ENCODE measurements at regions not wholly inside any gene's neighbourhood (a gene's known extent, or its start where the extent isn't known, plus 50 kb on each side); places are given as distances from the start of the nearest gene placed in this dataset.

DNA sequence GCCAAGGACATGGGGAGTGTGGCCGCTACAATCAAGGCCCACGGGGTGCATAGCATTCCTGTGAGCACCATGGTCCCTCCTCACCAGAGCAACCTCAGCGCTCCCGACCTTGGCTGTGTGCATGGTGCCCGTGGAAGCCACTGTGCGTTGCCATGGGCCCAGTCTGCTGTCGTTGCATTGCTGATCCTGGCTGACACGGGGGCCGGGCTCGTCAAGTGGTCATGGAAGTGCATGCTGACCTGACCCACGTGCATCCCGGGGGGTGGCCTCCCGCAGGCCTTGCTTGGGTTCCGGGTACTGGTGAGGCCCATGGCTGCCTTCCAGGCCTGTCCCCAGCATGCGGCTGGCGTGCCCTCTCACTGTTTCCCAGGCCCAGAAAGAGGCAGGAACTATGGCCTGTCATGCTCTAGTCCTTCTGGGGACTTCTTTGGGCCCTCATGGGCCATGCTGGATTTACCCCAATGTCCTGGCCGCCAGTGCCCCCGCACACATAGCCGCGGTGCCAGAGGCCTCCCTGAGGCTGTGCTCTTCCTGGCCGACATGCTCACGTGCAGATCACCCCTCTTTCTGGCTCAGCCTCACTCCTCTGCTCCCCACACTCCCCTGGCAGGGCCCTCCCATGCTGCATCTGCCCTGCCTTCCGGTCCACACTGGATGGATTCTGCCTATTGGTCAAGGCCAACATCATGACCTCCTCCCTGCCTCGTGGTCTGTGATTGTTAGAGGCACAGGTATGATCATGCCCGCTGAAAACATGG is 1258.0 kb downstream of the BRD1 start:
- DNase-seq (ENCODE audit: low read depth, low spot score), result no peak

DNA sequence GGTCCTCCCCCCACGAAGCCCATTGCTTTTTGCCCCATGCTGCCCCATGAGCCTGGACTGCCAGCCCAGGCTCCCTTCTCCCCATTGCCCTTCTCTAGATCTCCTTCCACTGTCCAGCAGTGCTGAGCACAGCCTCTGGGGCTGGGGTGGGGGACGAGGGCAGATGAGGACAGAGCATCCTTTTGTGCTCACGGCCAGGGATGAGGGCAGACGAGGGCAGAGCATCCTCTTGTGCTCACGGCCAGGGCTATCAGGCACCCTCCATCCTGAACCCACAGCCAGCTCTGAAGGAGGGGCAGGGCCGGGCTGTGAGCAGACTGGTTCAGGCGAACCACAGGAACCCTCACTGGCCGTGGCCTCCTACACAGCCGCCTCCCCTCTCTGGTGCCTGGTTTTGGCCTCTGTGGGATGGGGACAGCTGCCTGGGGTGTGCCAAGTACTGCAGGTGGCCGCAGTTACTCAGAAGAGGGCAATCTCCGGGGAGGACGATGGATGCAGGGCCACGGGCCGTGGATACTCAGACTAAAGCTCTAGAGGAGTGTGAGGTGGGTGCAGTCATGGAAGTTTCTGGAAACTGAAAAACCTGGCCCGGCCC is 1258.8 kb downstream of the BRD1 start:
- no peak overlapping the region for H3K4me3 ChIP-seq (ENCODE audit: low read length)
- DNase-seq (ENCODE audit: low read depth, low spot score), result no peak

More for the DNA sequence above, 1258.0 kb downstream of the BRD1 start:
- no peak overlapping the region for H3K4me3 ChIP-seq (ENCODE audit: low read length)

DNA sequence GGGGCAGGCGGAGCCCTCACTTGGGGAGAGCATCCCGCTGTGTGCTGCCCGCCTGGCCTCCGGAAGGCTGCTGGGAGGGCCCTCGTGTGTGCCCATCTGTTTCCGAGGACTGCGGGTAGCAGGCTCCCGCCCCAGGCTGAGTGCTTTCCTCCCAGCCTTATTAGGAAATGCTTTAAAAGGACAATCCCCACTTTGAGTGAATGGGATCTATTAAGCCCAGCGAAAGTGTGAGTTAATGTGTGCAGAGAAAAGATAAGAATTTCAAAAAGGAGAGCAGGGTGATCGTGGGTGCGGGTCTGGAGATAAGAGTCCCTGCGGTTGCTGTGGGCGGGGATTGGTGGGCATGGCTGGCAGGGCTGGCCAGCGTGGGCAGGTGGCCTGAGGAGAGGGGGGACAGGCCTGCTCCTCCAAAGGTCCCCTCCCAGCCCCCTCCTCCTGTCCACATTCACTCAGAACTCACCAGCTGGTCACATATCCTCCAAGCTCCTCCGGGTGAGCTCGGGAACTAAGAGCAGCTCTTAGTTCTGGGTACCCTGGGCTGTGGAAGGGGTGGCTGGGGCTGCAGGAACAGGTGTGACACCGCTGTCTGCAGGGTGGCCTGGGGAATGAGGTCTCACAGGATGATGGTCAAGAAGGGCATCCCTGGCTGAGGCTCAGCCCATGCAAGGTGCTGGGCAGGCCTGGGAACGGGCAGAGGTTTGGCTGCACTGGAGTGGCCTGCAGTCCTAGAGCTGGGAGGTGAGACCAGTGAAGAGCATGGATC is 1260.3 kb downstream of the BRD1 start:
- peak; percentile 48 for DNase-seq (ENCODE audit: low read depth, low spot score)

DNA sequence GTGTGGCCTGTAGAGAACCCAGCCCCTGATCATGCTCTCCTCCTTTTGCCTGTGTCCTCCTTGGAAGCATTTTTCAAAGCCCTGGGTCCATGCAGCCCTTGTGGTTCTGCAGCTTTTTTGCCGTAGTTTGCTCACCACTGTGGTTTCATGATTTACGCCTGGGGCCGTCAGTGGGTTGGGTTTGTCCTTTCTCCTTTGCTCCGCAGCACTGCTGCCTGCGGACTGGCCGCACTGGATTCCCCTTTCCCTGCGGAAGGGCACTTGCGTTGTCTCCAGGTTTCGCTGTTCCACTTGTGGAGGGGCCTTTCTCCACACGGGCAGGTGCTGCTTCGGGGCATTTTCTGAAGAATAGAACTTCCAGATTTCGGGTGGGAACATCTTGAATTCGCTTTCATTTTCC is 1260.9 kb downstream of the BRD1 start:
- no peak overlapping the region for H3K4me3 ChIP-seq (ENCODE audit: low read length)
- DNase-seq (ENCODE audit: low read depth, low spot score), result no peak

More for the DNA sequence above, 1260.3 kb downstream of the BRD1 start:
- H3K4me3 ChIP-seq (ENCODE audit: low read length), result no peak overlapping the region

DNA sequence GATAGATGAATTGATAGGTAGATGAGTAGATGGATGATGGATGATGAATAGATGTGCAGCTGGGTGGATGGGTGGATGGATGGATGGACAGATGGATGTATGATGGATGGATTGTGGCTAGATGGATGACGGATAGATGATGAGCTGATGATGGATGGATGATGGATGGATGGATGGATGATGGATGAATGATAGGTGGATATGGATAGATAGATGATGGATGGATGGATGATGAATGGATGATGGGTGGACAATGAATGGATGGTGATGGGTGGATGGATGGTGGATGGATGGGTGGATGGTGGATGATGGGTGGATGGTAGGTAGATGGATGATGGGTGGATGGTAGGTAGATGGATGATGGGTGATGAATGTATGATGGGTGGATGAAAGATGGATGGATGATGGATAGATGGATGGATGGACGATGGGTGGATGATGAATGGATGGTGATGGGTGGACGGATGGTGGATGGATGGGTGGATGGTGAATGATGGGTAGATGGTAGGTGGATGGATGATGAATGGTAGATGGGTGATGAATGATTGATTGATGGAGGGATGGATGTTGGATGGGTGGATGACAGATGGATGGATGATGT is 1261.7 kb downstream of the BRD1 start:
- H3K4me3 ChIP-seq (ENCODE audit: low read length), result no peak overlapping the region
- DNase-seq (ENCODE audit: low read depth, low spot score), result no peak

DNA sequence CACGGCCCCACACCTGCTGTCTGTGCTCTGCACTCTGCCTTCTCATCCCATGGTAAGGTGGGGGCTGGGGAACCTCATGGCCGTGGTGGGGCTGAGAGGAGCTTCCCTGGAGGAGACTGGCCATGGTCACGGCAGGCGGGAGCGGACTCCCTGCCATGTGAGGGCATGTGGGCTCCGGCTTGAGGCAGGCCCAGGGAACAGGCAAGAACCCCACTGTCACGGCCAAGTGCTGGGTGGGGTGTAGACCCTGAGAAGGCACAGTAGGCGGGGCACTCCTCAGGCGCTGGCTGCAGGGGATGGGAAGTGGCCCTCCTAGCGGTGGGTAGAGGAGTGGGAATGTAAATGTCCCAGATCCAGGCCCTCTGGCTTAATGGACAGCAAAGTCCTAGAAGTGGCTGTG is 1262.7 kb downstream of the BRD1 start:
- H3K4me3 ChIP-seq (ENCODE audit: low read length), result no peak overlapping the region
- no peak for DNase-seq (ENCODE audit: low read depth, low spot score)

DNA sequence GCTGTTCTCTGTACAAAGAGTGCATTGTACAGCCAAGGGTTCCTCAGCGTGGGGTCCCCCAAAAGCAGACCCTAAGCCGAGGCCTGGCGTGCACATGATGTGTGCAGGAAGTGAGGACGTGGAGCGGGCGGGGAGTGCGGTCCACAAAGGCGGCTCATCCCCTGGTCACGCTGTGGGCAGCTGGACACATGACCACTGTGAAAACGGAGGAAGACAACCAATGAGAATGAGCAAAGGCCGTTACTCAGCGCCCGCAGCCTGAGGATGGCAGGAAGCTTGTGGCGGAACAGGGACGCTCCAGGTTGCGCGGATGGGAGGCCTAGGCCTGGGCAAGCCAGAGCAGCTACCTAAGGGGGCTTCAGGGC is 1263.7 kb downstream of the BRD1 start:
- DNase-seq (ENCODE audit: low read depth, low spot score), result no peak
- H3K4me3 ChIP-seq (ENCODE audit: low read length), result no peak overlapping the region

DNA sequence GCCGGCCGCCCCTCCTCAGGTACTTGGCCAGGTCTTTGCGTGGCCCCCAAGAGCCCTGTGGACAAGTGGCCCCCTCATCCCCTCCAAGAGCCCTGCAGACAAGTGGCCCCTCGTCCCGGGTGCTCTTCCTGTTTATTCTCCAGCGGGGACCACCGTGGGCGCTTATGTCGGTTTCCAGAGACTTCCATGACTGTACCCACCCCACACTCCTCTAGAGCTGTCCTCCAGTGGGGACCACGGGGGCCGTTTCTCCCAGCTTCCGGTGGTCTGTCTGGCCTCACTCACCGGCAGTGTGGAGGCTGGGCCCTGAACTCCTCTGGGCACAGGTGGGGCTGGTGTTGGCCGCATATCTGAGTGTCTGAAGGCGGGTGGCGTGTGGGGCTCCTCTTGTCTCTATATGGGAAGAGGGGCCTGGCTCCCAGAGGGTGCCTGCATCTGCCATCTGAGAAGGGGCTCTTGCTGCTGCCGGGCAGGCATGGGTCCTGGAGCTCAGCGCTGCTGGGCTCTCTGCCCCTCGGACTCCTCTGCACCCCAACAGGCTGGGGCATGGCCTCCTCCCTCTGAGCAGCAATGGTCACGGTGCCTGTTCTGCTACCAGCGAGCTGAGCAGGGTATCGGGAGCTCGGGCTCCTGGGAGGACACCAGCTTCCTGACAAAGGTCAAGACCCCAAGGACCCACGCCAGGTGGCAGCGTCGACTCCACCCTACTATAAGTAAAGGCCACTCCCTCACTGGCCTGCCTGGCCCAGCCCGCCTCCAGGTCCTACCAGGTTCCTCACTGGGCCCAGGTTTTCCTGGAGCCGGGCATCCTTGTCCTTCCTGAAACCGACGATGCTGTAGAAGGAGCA is 1264.3 kb downstream of the BRD1 start:
- H3K4me3 ChIP-seq (ENCODE audit: low read length), result no peak overlapping the region
- DNase-seq (ENCODE audit: low read depth, low spot score), result no peak

DNA sequence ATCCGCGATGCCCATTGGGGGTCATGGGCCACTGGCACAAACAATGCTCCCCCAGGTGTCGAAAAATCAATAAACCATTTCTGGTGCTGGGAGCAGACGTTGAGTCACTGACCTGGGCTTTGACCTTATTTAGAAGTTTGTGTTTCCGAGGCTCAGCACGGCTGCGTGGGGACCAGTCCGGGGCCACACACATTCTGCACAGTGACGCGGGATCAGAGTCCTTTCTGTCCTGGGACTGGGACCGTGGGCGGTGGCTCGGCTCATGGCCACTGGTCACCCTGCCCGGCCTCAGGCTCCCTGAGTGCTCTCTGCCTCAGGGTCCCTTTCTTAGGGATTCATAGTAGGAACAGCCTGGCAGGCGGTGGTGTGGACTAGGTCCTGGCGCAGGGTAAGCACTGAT is 1266.0 kb downstream of the BRD1 start:
- no peak for DNase-seq (ENCODE audit: low read depth, low spot score)

DNA sequence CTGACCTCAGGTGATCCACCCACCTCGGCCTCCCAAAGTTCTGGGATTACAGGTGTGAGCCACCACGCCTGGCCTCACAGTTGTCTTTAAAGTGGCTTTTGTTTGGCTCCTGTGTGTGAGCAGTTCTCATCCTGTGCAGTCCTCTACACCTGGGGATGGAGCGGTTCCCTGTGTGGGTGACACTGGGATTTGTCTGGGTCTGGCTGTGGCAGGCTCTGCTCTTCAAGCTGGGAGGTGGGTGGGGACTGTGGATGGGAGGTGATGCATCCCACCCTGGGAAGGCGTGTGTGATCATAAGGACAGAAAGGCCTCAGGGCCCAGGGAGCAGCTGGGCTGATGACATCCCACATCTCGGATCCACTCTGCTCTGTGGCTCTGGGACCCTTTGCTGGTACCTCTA is 1266.8 kb downstream of the BRD1 start:
- H3K4me3 ChIP-seq (ENCODE audit: low read length), result no peak overlapping the region
- DNase-seq (ENCODE audit: low read depth, low spot score), result no peak

More for the DNA sequence above, 1266.0 kb downstream of the BRD1 start:
- H3K4me3 ChIP-seq (ENCODE audit: low read length), result no peak overlapping the region

DNA sequence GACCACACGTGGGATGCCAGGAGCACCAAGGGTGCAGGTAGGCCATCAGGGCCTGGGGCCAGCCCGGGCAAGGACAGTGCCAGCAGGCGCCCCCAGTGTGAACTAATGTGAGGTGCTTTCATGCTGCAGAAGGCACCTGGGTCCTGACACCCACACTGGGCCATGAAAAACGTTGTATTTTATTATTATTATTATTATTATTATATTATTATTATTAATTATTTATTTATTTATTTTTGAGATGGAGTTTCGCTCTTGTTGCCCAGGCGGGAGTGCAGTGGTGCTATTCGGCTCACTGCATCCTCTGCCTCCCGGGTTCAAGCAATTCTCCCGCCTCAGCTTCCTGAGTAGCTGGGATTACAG is 1267.3 kb downstream of the BRD1 start:
- H3K4me3 ChIP-seq (ENCODE audit: low read length), result no peak overlapping the region
- DNase-seq (ENCODE audit: low read depth, low spot score), result no peak

DNA sequence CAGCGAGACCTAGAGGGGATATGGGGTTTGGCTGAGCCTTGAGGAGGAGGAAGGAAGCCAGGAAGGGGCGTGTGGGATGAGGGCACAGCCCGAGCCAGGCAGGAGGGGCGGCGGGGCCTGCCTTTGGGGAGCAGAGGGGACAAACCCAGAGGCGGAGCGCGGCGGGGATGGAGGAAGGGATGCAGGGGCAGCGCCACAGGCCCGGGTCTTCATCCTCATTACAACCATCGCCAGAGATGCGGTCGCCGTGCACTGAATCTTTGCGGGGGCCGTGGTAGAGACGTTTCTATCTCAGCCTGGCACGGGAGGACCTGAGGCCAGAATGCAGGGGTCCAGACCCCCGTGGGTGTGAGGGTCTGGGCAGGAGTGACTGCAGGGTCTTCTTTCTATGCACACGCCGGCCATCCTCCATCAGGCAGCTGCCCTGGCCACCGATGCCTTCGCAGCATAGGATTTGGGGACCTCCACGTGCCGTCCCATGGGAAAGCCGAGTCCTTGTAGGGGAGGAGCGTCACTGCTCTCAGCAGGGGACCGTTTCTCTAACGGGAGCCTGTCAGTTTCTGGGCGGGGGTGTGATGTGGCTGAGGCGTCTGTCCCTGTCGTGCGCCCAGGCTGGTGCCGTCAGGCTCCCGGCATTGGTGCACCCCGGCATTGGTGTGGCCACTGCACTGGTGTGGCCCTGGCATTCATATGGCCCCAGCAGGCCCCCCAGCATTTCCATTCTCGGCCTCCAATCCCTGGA is 1267.9 kb downstream of the BRD1 start:
- no peak overlapping the region for H3K4me3 ChIP-seq (ENCODE audit: low read length)
- no peak for DNase-seq (ENCODE audit: low read depth, low spot score)

DNA sequence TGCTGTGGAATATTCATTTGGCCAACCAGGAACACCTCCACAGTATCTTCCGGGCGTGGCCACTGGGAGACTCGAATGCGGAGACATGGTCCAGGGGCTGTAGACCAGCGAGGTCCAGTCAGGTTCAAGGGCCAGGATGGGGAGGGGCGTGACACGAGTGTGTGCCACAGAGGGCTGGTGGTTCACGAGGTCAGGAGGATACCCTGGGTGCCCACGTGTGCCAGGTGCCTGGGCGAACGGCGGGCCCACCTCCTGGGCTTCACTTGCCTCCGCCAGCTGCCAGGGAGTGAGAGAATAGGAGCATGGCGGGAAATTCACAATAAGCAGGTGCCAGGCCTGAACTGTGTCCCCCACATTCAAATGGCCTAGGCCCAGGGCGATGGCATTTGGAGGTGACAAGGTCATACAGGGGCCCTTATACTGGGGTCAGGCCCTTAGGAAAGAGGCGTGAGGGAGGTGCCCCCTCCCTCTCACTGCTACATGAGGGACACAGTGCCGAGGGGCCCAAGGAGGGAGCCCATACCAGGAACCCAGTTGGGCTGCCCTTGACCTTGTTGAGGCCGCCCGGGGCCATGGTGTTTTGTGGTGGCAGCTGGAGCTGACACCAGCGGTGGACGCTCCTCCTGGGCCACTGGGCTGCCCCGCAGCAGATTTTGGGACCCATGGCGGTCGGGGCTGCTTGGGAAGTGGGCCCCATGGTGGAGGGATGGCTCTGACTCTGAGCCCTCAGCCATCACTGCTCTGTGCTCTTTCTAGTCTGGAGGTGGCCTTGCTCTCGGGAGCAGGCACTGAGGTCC is 1268.9 kb downstream of the BRD1 start:
- DNase-seq (ENCODE audit: low read depth, low spot score), result no peak

DNA sequence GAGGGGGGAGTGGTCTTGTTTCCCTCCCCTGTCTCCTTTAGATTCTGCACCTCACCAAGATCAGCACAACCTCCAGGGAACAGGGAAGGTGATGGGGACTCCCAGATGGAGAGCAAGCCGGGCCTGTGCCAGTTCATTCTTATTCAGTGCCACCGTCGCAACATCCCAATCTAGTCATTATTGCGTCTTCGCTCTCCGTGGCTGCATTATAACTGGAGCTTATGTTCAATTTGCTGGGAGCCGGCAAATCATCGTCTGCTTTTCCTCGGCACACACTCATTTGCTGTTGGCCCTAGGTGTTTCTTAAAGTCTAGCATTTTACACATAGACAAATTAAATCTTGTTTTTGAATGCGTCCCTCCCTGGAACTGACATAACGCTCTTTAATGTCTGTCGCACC is 1269.7 kb downstream of the BRD1 start:
- no peak overlapping the region for H3K4me3 ChIP-seq (ENCODE audit: low read length)
- DNase-seq (ENCODE audit: low read depth, low spot score), result no peak

More for the DNA sequence above, 1268.9 kb downstream of the BRD1 start:
- H3K4me3 ChIP-seq (ENCODE audit: low read length), result no peak overlapping the region

DNA sequence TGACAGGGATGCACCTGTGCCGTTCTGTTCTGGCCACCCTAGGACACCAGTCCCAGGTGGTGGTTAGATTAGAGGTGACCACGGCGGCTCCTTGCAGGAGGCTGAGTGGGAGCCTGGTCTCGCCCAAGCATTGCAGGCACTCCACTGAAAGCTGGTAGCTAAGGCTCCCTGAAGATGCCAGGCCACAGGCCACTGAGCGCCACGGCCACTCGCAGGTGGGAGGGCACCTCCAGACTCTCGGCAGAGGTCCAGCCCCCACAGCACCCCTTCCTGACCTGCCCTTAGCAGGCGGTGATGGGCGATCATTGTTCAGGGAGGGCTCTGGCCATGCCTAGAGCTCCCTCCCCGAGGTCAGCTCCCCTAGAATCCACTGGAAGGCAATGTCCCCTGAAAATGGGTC is 1270.2 kb downstream of the BRD1 start:
- no peak for DNase-seq (ENCODE audit: low read depth, low spot score)
- H3K4me3 ChIP-seq (ENCODE audit: low read length), result no peak overlapping the region

DNA sequence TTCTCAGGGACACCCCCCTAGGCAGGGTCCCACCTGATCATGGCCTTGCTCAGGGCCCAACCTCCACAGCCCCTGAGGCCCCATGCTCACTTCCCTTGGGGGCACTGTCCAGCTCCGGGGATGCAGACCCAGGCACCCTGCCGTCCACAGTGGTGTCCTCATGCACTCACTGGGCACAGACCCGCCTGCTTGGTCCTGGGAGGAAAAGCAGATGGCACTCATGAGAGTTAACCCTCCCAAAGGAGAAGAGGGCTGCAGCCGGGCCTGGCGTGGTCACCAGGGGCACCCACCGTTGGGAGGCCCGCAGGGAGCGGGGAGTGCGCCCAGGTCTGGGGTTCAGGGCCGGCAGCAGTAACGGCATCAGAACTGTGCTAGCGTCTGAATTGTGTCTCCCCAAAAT is 1270.9 kb downstream of the BRD1 start:
- DNase-seq (ENCODE audit: low read depth, low spot score), result no peak
- no peak overlapping the region for H3K4me3 ChIP-seq (ENCODE audit: low read length)

DNA sequence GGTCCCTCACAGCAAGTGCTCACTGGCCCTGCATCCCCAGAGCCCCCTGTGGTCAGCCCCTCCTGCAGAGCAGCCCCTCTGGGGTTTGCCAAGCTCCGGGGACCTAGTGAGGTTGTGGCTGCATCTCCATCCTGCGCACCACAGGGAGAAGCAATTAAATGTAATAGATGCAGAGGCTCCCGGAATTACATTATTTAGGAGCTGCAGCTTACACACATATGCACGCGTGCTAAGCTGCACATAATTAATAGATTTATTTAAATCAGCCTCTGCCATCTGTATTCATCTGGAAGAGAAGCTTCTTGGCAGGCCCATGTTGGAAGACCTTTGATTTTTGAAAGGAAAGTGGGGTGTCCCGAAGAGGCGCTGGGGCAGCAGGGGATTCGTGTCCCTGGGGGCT is 1271.5 kb downstream of the BRD1 start:
- no peak overlapping the region for H3K4me3 ChIP-seq (ENCODE audit: low read length)
- DNase-seq (ENCODE audit: low read depth, low spot score), result no peak

DNA sequence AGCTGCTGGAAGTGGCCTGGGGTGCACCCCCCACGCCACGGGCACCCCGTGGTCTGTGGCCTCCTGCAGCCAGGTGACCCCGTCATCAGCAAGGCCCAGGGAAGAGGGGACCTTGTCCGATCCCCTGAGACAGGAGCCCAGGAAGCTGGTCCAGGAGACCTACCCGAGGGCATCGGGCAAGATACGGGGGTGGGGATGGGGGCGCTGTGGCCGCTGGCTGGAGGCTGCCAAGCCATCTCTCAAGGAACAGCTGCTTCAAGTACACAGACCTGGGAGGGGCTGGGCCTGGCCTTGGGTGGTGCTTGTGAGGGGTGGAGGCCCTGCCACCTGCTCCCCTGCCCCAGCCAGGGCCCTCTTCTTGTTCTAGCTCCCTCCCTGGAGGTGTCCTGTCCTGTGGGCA is 1272.1 kb downstream of the BRD1 start:
- DNase-seq (ENCODE audit: low read depth, low spot score), result no peak
- H3K4me3 ChIP-seq (ENCODE audit: low read length), result no peak overlapping the region

Measured in Jurkat, Clone E6-1 (cell line).